ENCODE measurements at regions not wholly inside any gene's neighbourhood (a gene's known extent, or its start where the extent isn't known, plus 50 kb on each side); places are given as distances from the start of the nearest gene placed in this dataset.

DNA sequence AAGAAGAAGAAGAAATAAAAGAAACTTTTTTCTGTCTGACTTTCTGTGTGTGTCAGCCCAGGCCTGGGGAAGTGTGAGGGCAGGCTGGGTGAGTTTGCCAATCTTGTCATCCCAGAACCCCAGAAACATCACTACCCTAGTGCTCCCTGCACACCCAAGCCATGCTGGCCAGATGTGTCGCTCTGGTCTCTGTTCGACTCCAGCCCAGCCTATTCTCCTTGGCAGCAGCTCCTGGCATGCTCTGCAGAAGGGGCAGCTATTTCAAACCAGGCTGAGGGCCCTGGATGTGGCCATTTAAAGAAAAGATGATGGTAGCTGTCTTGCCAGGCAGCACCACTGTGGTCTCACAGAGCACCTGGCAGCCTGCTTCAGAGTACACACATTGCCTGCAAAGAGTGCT lies 334.1 kb downstream of the RPS24 start:
- no peak for TF ChIP-seq EZH2 (IDR thresholded peaks at IDR 0.05; ENCODE audit: low read length, unreplicated experiment)
- TF ChIP-seq, protein P1, sequence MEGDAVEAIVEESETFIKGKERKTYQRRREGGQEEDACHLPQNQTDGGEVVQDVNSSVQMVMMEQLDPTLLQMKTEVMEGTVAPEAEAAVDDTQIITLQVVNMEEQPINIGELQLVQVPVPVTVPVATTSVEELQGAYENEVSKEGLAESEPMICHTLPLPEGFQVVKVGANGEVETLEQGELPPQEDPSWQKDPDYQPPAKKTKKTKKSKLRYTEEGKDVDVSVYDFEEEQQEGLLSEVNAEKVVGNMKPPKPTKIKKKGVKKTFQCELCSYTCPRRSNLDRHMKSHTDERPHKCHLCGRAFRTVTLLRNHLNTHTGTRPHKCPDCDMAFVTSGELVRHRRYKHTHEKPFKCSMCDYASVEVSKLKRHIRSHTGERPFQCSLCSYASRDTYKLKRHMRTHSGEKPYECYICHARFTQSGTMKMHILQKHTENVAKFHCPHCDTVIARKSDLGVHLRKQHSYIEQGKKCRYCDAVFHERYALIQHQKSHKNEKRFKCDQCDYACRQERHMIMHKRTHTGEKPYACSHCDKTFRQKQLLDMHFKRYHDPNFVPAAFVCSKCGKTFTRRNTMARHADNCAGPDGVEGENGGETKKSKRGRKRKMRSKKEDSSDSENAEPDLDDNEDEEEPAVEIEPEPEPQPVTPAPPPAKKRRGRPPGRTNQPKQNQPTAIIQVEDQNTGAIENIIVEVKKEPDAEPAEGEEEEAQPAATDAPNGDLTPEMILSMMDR (conservative IDR thresholded peaks at IDR 0.05; ENCODE audit: low read depth, low read length) = no peak

Data from PC-3 (cell line).